ENCODE measurements at regions not wholly inside any gene's neighbourhood (a gene's known extent, or its start where the extent isn't known, plus 50 kb on each side); places are given as distances from the start of the nearest gene placed in this dataset.

DNA sequence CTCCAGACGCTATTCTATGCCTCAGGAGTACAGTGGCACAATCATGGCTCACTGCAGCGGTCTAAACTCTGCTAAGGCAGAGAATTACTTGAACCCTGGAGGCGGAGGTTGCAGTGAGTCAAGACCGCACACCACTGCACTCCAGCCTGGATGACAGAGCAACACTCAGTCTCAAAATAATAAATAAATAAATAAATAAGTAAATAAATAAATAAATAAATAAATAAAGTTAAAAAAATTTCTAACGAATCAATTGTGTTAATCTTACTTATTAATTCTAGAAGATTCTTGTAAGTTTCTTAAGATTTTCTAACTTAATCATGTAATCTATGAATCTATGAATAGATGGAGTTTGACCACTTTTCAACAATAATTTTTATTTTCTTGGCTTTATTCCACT, 621.4 kb upstream of the POT1 start:
- TF ChIP-seq, protein P1, sequence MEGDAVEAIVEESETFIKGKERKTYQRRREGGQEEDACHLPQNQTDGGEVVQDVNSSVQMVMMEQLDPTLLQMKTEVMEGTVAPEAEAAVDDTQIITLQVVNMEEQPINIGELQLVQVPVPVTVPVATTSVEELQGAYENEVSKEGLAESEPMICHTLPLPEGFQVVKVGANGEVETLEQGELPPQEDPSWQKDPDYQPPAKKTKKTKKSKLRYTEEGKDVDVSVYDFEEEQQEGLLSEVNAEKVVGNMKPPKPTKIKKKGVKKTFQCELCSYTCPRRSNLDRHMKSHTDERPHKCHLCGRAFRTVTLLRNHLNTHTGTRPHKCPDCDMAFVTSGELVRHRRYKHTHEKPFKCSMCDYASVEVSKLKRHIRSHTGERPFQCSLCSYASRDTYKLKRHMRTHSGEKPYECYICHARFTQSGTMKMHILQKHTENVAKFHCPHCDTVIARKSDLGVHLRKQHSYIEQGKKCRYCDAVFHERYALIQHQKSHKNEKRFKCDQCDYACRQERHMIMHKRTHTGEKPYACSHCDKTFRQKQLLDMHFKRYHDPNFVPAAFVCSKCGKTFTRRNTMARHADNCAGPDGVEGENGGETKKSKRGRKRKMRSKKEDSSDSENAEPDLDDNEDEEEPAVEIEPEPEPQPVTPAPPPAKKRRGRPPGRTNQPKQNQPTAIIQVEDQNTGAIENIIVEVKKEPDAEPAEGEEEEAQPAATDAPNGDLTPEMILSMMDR (conservative IDR thresholded peaks at IDR 0.05; ENCODE audit: low read depth in 2 of 2) = no peak
- TF ChIP-seq, protein P2, sequence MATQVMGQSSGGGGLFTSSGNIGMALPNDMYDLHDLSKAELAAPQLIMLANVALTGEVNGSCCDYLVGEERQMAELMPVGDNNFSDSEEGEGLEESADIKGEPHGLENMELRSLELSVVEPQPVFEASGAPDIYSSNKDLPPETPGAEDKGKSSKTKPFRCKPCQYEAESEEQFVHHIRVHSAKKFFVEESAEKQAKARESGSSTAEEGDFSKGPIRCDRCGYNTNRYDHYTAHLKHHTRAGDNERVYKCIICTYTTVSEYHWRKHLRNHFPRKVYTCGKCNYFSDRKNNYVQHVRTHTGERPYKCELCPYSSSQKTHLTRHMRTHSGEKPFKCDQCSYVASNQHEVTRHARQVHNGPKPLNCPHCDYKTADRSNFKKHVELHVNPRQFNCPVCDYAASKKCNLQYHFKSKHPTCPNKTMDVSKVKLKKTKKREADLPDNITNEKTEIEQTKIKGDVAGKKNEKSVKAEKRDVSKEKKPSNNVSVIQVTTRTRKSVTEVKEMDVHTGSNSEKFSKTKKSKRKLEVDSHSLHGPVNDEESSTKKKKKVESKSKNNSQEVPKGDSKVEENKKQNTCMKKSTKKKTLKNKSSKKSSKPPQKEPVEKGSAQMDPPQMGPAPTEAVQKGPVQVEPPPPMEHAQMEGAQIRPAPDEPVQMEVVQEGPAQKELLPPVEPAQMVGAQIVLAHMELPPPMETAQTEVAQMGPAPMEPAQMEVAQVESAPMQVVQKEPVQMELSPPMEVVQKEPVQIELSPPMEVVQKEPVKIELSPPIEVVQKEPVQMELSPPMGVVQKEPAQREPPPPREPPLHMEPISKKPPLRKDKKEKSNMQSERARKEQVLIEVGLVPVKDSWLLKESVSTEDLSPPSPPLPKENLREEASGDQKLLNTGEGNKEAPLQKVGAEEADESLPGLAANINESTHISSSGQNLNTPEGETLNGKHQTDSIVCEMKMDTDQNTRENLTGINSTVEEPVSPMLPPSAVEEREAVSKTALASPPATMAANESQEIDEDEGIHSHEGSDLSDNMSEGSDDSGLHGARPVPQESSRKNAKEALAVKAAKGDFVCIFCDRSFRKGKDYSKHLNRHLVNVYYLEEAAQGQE (IDR thresholded peaks at IDR 0.05; ENCODE audit: unreplicated experiment) = no peak
- TF ChIP-seq POLR2AphosphoS5 (IDR thresholded peaks at IDR 0.05; ENCODE audit: low read depth) = no peak
- no peak for TF ChIP-seq EZH2 (IDR thresholded peaks at IDR 0.05; ENCODE audit: low read depth, unreplicated experiment)
- no peak for TF ChIP-seq EZH2phosphoT487 (IDR thresholded peaks at IDR 0.05; ENCODE audit: unreplicated experiment)

All from GM23338 (cell line).